ENCODE measurements at regions not wholly inside any gene's neighbourhood (a gene's known extent, or its start where the extent isn't known, plus 50 kb on each side); places are given as distances from the start of the nearest gene placed in this dataset.

- TF ChIP-seq ELK1 (IDR thresholded peaks at IDR 0.05; ENCODE audit: low read depth, low read length) (no peak), RAD51 (IDR thresholded peaks at IDR 0.05) (no peak), USF1 (IDR thresholded peaks at IDR 0.05; ENCODE audit: borderline replicate concordance, extremely low read length, insufficient read depth, low read depth, low read length) (no peak), RB1 (IDR thresholded peaks at IDR 0.05; ENCODE audit: borderline replicate concordance) (no peak), MEF2B (IDR thresholded peaks at IDR 0.05; ENCODE audit: partially characterized antibody, poor library complexity, severe bottlenecking) (no peak), HDAC2 (IDR thresholded peaks at IDR 0.05) (no peak), SRF (IDR thresholded peaks at IDR 0.05; ENCODE audit: low read depth in 2 of 2, low read length in 2 of 2) (no peak)
Measured at GRCh38 chr10:58971796-58972491, 204.5 kb upstream of the PHYHIPL start (continued).

GRCh38 chr10:58972576-58973234 lies 203.7 kb upstream of the PHYHIPL start:
- SMC1A ChIA-PET (ENCODE audit: uncharacterized antibody, unreplicated experiment) = interaction anchor here (0.6 to 9.3 kb wide), 5 partner anchors 8 to 76 kb away, joined by 3 to 123 read pairs (median 4); no protein-coding TSS in a partner anchor
- RAD21 ChIA-PET (ENCODE audit: unreplicated experiment) = no interaction called here
- no peak overlapping the region for H3K4me2 ChIP-seq (ENCODE audit: control insufficient read depth, insufficient read depth)
- 47% methylated on average over 2 of the region's 2 CpGs for WGBS (ENCODE audit: insufficient coverage, insufficient replicate concordance, low lambda C conversion rate, missing lambda C conversion rate)
- no TSS peak for BruUV-seq (replicated peaks)
- in situ Hi-C loops (cut with MboI) (no loop called here), intact Hi-C loops (cut with micrococcal nuclease; ENCODE audit: unreplicated experiment) (no loop called here)
- H3K9ac ChIP-seq (ENCODE audit: control insufficient read depth, insufficient read depth, low read length) = no peak overlapping the region
- no peak overlapping the region for H2AFZ ChIP-seq (ENCODE audit: control insufficient read depth, low read depth, low read length)
- CTCF ChIA-PET = interaction anchor here (1.5 kb wide), 1 partner anchor 19 kb away, joined by 4 read pairs; no protein-coding TSS in a partner anchor
- FAIRE-seq = no peak
- no peaks in the 10 kb centered on the region for H3K4me1 ChIP-seq (ENCODE audit: control insufficient read depth, insufficient read depth, low read length)
- no peak overlapping the region for H3K27ac ChIP-seq (ENCODE audit: control insufficient read depth, insufficient read depth)
- no peaks in the 10 kb centered on the region for H3K79me2 ChIP-seq (ENCODE audit: control insufficient read depth, insufficient read depth, low read length)
- no peaks in the 10 kb centered on the region for H3K27me3 ChIP-seq (replicated peaks in 1 of 2; ENCODE audit: control insufficient read depth in 2 of 2, insufficient read depth in 2 of 2, low read length in 1 of 2)
- no peaks in the 10 kb centered on the region for H3K9me3 ChIP-seq (replicated peaks; ENCODE audit: control insufficient read depth, insufficient read depth, low read length)
- H3K36me3 ChIP-seq (ENCODE audit: control insufficient read depth in 2 of 2, insufficient read depth in 2 of 2, low read length in 1 of 2) = no peaks in the 10 kb centered on the region
- H4K20me1 ChIP-seq (ENCODE audit: control insufficient read depth, insufficient read depth) = no peaks in the 10 kb centered on the region
- H3K4me3 ChIP-seq = no peak overlapping the region
- POLR2A ChIA-PET = interaction anchor here (1.0 kb wide), 1 partner anchor 14 kb away, joined by 3 read pairs; no protein-coding TSS in a partner anchor
- no peak for DNase-seq (ENCODE audit: low read depth, low spot score)
- ATAC-seq = no peak
- TF ChIP-seq IKZF2 (IDR thresholded peaks at IDR 0.05) (no peak), NR2C1 (IDR thresholded peaks at IDR 0.05) (no peak), PBX3 (IDR thresholded peaks at IDR 0.05; ENCODE audit: insufficient replicate concordance, low read depth, low read length) (no peak), MYC (IDR thresholded peaks at IDR 0.05; ENCODE audit: insufficient read depth, insufficient read length, insufficient replicate concordance, low read length, severe bottlenecking) (no peak), CEBPB (IDR thresholded peaks at IDR 0.05; ENCODE audit: borderline replicate concordance in 1 of 2, low read depth in 2 of 2, low read length in 2 of 2) (no peak), HSF1 (IDR thresholded peaks at IDR 0.05; ENCODE audit: low read depth, low read length) (no peak), KAT2A (conservative IDR thresholded peaks at IDR 0.05; ENCODE audit: control insufficient read depth, low read depth, low read length) (no peak), ATF2 (IDR thresholded peaks at IDR 0.05; ENCODE audit: low read length) (no peak)

Data from GM12878 (cell line).